ENCODE measurements at regions not wholly inside any gene's neighbourhood (a gene's known extent, or its start where the extent isn't known, plus 50 kb on each side); places are given as distances from the start of the nearest gene placed in this dataset.

DNA sequence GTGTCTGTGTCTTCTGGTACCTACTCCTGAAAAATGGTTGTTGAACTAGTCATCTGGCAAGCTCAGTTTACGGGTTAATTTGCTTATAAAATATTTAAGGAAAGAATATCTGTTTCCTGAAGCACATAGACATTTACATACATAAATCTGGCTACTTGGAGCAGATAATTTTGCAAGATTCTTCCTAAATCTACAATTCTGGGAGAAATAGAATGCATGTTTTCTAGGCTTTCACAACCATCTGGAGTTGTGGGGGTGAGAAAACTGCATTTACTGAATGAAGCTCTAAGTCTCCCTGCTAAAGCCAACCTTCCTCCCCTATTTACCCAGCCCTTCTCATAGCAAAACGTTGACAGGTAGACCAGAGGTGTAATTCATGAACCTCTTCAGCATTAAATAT lies 393.7 kb upstream of the ARGLU1 start:
- TF ChIP-seq CTCF (IDR thresholded peaks at IDR 0.05; ENCODE audit: poor library complexity, severe bottlenecking) (no peak), SMC3 (conservative IDR thresholded peaks at IDR 0.05; ENCODE audit: poor library complexity) (no peak), EP300 (conservative IDR thresholded peaks at IDR 0.05; ENCODE audit: poor library complexity, severe bottlenecking) (no peak), POLR2AphosphoS5 (IDR thresholded peaks at IDR 0.05) (no peak)

All from neural cell (in vitro differentiated cells).